SHP77 treated with DMSO at 0.1 percent for 48 hours (cell line): ENCODE measurements at regions not wholly inside any gene's neighbourhood (a gene's known extent, or its start where the extent isn't known, plus 50 kb on each side); places are given as distances from the start of the nearest gene placed in this dataset.

Experiments
- DNase-seq: peaks from one replicate; lab custom pipeline; 2025; lab: John Stamatoyannopoulos, UW

- no peak for DNase-seq
These were observed 63.0 kb downstream of the INSIG1 start for GRCh38 chr7:155360495-155361345.

- DNase-seq = no peak
These were observed 63.6 kb downstream of the INSIG1 start for GRCh38 chr7:155361346-155361680.

- no peak for DNase-seq
These were observed 64.3 kb downstream of the INSIG1 start for GRCh38 chr7:155361947-155362346.

- DNase-seq = no peak
These were observed 64.9 kb downstream of the INSIG1 start for GRCh38 chr7:155362380-155363145.

- no peak for DNase-seq
These were observed 65.5 kb downstream of the INSIG1 start for GRCh38 chr7:155363146-155363539.

- no peak for DNase-seq
These were observed 66.3 kb downstream of the INSIG1 start for GRCh38 chr7:155363852-155364600.

GRCh38 chr7:155365146-155365874, 67.6 kb downstream of the INSIG1 start:
- no peak for DNase-seq

GRCh38 chr7:155368894-155369600, 71.4 kb downstream of the INSIG1 start:
- no peak for DNase-seq

- no peak for DNase-seq
These were observed 72.1 kb downstream of the INSIG1 start for GRCh38 chr7:155369766-155370165.

- no peak for DNase-seq
These were observed 73.7 kb downstream of the INSIG1 start for GRCh38 chr7:155371331-155371883.

GRCh38 chr7:155371884-155372781, 74.5 kb downstream of the INSIG1 start:
- no peak for DNase-seq

GRCh38 chr7:155372782-155373358, 75.2 kb downstream of the INSIG1 start:
- DNase-seq = no peak

- no peak for DNase-seq
These were observed 75.9 kb downstream of the INSIG1 start for GRCh38 chr7:155373359-155374273.

- no peak for DNase-seq
These were observed 76.9 kb downstream of the INSIG1 start for GRCh38 chr7:155374276-155375252.

- no peak for DNase-seq
These were observed 77.9 kb downstream of the INSIG1 start for GRCh38 chr7:155375337-155376277.
